MM.1S (cell line): ENCODE measurements at regions not wholly inside any gene's neighbourhood (a gene's known extent, or its start where the extent isn't known, plus 50 kb on each side); places are given as distances from the start of the nearest gene placed in this dataset.

Source experiments
- DNase-seq: peaks from one replicate; pipeline ENCODE4 v3.0.0-alpha.2; 2015
- H2AFZ ChIP-seq: fragments of 300-600 bp; sonication (generic); 2 replicates; pipeline ENCODE4 v1.6.0; 2016; ENCODE audit warnings: antibody characterized with exemption, low read length
- H3F3A ChIP-seq: fragments of 300-600 bp; sonication (generic); 2 replicates; pipeline ENCODE4 v1.6.1; 2016; ENCODE audit warnings: mild to moderate bottlenecking, antibody characterized with exemption, low read length, moderate library complexity, mixed read lengths; ENCODE audit not compliant: insufficient read depth
- H3K27ac ChIP-seq: fragments of 300-600 bp; sonication (generic); 2 replicates; pipeline ENCODE4 v1.5.1; 2016; ENCODE audit warnings: mild to moderate bottlenecking, low read length
- H3K27me3 ChIP-seq: fragments of 300-600 bp; sonication (generic); replicated peaks from 2 replicates; pipeline ENCODE4 v1.6.0; 2016; ENCODE audit warnings: low read length; ENCODE audit not compliant: insufficient read depth
- H3K36me3 ChIP-seq: fragments of 300-600 bp; sonication (generic); replicated peaks from 2 replicates; pipeline ENCODE4 v1.6.1; 2016; ENCODE audit warnings: mild to moderate bottlenecking, low read length, mixed read lengths; ENCODE audit not compliant: insufficient read depth
- H3K4me1 ChIP-seq: fragments of 300-600 bp; sonication (generic); 2 replicates; pipeline ENCODE4 v1.6.1; 2016; ENCODE audit warnings: low read length, mixed read lengths
- H3K4me2 ChIP-seq: fragments of 300-600 bp; sonication (generic); 2 replicates; pipeline ENCODE4 v1.6.0; 2016; ENCODE audit warnings: low read depth, low read length
- H3K4me3 ChIP-seq: fragments of 300-600 bp; sonication (generic); 2 replicates; pipeline ENCODE4 v1.5.1; 2016; ENCODE audit warnings: low read length, mixed read lengths
- H3K79me2 ChIP-seq: fragments of 300-600 bp; sonication (generic); 2 replicates; pipeline ENCODE4 v1.6.1; 2016; ENCODE audit warnings: mixed run types, low read length, mixed read lengths
- H3K9ac ChIP-seq: fragments of 300-600 bp; sonication (generic); 2 replicates; pipeline ENCODE4 v1.6.1; 2016; ENCODE audit warnings: low read length, mixed read lengths
- H3K9me2 ChIP-seq: fragments of 300-600 bp; sonication (generic); replicated peaks from 2 replicates; pipeline ENCODE4 v1.6.1; 2016; ENCODE audit warnings: mild to moderate bottlenecking, low read length, mixed read lengths; ENCODE audit not compliant: insufficient read depth
- H3K9me3 ChIP-seq: fragments of 300-600 bp; sonication (generic); replicated peaks from 2 replicates; pipeline ENCODE4 v1.6.1; 2016; ENCODE audit warnings: mild to moderate bottlenecking, low read length, mixed read lengths; ENCODE audit not compliant: insufficient read depth
- H4K20me1 ChIP-seq: fragments of 300-600 bp; sonication (generic); 2 replicates; pipeline ENCODE4 v1.6.1; 2016; ENCODE audit warnings: mild to moderate bottlenecking, low read length, moderate library complexity, mixed read lengths; ENCODE audit not compliant: insufficient read depth
- CTCF ChIP-seq: fragments of 300-600 bp; sonication (generic); IDR thresholded peaks from 2 replicates; pipeline ENCODE4 v1.5.1; 2016; ENCODE audit warnings: antibody characterized with exemption, low read length, mixed read lengths
- EZH2 ChIP-seq: fragments of 300-600 bp; sonication (generic); optimal IDR thresholded peaks from 2 replicates; pipeline ENCODE3; 2017; ENCODE audit warnings: low read depth, mild to moderate bottlenecking, antibody characterized with exemption, low read length, mixed read lengths
- EZH2phosphoT487 ChIP-seq: fragments of 300-600 bp; sonication (generic); IDR thresholded peaks from 2 replicates; pipeline ENCODE4 v1.6.1; 2018; ENCODE audit warnings: antibody characterized with exemption, low read length

GRCh38 chr3:163139600-163139999, 1643.0 kb downstream of the OTOL1 start:
- TF ChIP-seq EZH2phosphoT487 (no peak), CTCF (no peak)

GRCh38 chr3:163138258-163138657, 1641.7 kb downstream of the OTOL1 start:
- Histone ChIP-seq H3K9me3 (no peaks in the 10 kb centered on the region), H3K27me3 (no peaks in the 10 kb centered on the region), H3K4me2 (no peak overlapping the region), H2AFZ (no peak overlapping the region), H3K36me3 (no peaks in the 10 kb centered on the region), H3K79me2 (no peaks in the 10 kb centered on the region), H4K20me1 (no peaks in the 10 kb centered on the region), H3K27ac (no peak overlapping the region), H3K9ac (no peak overlapping the region), H3K9me2 (no peaks in the 10 kb centered on the region), H3F3A (no peaks in the 10 kb centered on the region), H3K4me3 (no peak overlapping the region), H3K4me1 (no peaks in the 10 kb centered on the region)
- TF ChIP-seq CTCF = no peak
- no peak for TF ChIP-seq EZH2phosphoT487
- no peak for TF ChIP-seq EZH2
- DNase-seq = no peak

More at GRCh38 chr3:163139600-163139999, 1643.0 kb downstream of the OTOL1 start:
- Histone ChIP-seq H3F3A (no peaks in the 10 kb centered on the region), H3K9me2 (no peaks in the 10 kb centered on the region), H3K4me3 (no peak overlapping the region), H3K36me3 (no peaks in the 10 kb centered on the region), H3K9me3 (no peaks in the 10 kb centered on the region), H2AFZ (no peak overlapping the region), H4K20me1 (no peaks in the 10 kb centered on the region), H3K9ac (no peak overlapping the region), H3K27me3 (no peaks in the 10 kb centered on the region), H3K4me1 (no peaks in the 10 kb centered on the region), H3K27ac (no peak overlapping the region), H3K4me2 (no peak overlapping the region), H3K79me2 (no peaks in the 10 kb centered on the region)
- no peak for DNase-seq

DNA sequence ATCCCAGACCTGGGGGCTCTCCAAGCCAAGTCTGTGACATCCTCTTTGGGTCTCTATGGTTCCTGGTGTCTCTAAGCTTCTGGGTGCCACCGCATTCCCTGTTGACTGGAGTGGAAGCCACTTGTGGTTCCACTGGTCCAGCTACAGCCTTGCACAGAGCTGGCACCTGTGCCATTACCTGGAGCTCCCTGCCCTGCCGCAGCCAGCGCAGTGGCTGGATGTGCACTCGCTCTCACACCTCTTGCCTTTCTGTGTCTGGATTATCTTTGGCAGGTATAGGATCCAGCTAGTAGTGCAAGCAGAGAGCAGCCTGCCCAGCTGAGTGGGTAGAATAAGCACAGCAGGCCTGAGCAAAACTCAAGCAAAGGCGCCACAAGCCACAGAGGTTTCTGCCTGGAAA, 1635.5 kb downstream of the OTOL1 start:
- H3K9ac ChIP-seq = no peak overlapping the region
- H3K9me3 ChIP-seq = no peaks in the 10 kb centered on the region
- H3K4me3 ChIP-seq = no peak overlapping the region
- H3K27ac ChIP-seq = no peak overlapping the region
- no peaks in the 10 kb centered on the region for H3K27me3 ChIP-seq
- DNase-seq = no peak
- no peaks in the 10 kb centered on the region for H3F3A ChIP-seq
- TF ChIP-seq EZH2phosphoT487 (no peak), CTCF (no peak), EZH2 (no peak)
- H2AFZ ChIP-seq = no peak overlapping the region
- no peaks in the 10 kb centered on the region for H3K79me2 ChIP-seq
- H3K4me1 ChIP-seq = no peaks in the 10 kb centered on the region
- H4K20me1 ChIP-seq = no peaks in the 10 kb centered on the region
- no peak overlapping the region for H3K4me2 ChIP-seq
- H3K9me2 ChIP-seq = no peaks in the 10 kb centered on the region
- no peaks in the 10 kb centered on the region for H3K36me3 ChIP-seq

DNA sequence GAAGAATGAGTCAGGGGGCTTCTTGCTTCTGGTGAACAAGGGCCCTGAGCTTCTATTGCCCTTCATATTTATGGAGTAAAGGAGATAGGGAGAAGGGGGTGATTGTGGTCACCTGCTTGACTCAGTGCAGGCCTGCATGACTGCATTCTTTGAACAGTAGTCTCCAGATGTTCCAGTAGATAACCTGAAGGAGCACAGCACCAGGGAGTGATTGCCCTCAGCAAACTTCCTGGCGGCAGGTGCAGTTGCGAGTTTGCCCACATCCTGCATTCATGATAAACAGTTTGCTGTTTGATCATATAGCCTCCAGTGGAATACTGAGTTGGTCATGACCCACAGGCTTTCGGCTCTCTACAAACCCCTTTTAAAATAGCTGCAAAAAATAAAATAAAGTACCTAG, 1632.7 kb downstream of the OTOL1 start:
- no peaks in the 10 kb centered on the region for H3K9me2 ChIP-seq
- no peaks in the 10 kb centered on the region for H4K20me1 ChIP-seq
- H3K79me2 ChIP-seq = no peaks in the 10 kb centered on the region
- H3F3A ChIP-seq = no peaks in the 10 kb centered on the region
- H3K4me3 ChIP-seq = no peak overlapping the region
- no peak overlapping the region for H2AFZ ChIP-seq
- H3K4me2 ChIP-seq = no peak overlapping the region
- no peak overlapping the region for H3K9ac ChIP-seq
- H3K36me3 ChIP-seq = no peaks in the 10 kb centered on the region
- no peaks in the 10 kb centered on the region for H3K9me3 ChIP-seq
- H3K4me1 ChIP-seq = no peaks in the 10 kb centered on the region
- H3K27me3 ChIP-seq = no peaks in the 10 kb centered on the region
- no peak for DNase-seq
- no peak for TF ChIP-seq EZH2phosphoT487
- no peak for TF ChIP-seq CTCF
- TF ChIP-seq EZH2 = no peak
- no peak overlapping the region for H3K27ac ChIP-seq
